NCI-H2196 (cell line): ENCODE measurements at regions not wholly inside any gene's neighbourhood (a gene's known extent, or its start where the extent isn't known, plus 50 kb on each side); places are given as distances from the start of the nearest gene placed in this dataset.

Source experiments
- DNase-seq: peaks from one replicate; lab custom pipeline; 2025; ENCODE audit not compliant: unreplicated experiment; lab: John Stamatoyannopoulos, UW

DNA sequence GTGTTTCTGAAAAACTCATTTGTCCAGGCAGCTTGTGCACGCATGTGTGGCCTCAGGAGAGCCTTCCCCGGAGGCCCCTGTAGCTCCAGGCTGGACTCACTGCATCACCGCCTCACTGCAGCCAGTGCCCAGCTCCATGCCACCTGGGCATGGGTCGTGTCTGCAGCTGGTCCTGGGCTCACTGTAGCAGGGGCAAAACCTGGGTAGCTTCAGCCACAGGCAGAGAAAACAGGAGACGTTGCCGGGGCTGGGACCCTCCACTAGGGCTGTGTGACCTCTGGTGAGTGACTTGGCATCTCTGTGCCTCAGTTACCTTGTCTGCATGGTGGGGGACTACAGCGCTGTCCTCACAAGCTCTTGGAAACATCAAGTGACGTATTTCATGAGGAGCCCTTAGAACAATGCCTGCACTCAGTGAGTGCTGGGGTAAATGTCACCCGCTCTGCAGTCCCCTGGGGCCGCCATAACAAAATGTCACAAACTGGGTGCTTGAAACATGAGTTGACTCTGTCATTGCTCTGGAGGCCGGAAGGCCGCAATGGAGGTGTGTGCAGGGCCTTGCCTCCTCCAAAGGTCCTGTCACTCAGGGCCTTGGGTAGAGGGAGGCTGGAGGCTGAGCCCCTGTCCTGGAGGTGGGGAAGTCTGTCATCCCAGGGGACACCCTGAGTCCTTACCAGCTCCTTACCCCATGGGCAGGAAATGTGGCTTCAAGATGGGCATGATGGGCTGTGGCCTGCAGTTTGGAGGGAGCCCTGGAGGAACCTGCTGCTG lies 488.7 kb downstream of the TBC1D22A start:
- DNase-seq: no peak

DNA sequence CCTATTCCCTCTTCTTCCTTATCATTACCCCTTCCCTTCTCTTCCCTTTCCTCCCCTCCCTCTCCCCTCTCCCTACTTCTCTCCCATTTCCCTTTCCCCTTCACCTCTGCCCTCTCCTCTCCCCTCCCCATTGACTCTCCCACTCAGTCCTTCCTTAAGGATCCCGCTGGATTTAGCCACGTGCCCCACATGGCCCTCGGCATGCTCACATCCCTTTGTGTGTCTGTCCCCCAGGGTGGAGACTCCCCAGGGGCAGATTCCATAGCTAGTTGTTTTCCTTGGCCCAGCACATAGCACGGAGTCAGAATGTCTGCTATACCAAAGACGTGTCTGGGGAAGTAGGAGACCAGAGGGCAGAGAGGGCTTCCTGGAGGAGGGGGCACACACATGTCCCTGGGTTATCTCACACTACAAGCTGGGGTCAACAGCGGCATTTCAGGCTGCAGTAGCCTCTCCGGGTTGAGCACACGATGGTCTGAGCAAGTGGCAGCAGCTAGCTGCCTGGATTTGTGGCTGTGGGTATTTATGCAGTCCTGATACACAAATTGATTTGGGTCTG lies 487.0 kb downstream of the TBC1D22A start:
- DNase-seq: no peak

DNA sequence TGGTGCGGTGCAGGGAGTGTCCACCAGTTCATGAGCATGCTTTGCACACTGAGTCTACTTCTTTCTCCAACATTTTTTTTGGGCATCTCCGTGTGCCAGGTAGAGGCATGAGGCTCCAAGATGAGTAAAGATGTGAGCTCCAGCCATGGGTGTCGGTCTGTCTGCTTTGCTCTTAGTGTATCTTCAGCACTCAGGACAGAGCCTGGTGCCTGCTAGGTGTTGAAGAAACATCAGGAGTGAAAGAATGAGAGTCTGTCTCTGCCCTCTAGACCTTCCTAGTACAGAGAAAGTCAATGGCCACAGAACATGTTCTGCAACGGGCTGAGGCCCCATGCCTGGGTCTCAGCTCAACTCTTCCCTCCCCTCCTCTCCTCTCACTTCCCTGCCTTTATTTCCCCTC lies 486.5 kb downstream of the TBC1D22A start:
- no peak for DNase-seq

DNA sequence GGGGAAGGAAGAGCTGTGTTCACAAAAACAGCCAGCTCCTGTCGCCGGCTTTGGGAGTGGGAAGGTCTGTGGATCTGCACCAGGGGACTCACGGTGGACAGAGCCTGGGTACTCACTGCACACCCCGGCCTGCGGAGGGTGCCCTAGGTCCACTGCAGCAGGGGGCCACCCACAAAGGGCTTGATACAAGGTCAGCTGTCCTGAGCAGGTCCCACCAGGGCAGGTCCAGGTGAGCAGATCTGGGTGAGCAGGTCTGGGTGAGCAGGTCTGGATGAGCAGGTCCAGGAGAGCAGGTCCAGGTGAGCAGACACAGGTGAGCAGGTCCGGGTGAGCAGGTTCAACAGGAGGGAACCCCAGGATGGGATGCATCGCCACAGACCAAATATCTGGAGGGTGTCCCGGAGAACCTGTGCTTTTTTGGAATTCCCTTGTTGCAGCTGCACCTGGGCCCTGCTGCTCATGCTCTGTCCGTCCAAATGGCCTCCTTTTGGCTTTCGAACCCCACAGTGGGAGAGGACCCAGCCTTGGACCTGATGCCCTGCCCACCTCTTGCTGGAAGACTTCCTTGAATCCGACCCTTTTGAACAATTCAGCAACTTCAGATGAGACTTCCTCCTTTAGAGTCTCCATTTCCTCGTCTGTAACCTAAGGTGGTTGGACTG lies 485.3 kb downstream of the TBC1D22A start:
- no peak for DNase-seq

DNA sequence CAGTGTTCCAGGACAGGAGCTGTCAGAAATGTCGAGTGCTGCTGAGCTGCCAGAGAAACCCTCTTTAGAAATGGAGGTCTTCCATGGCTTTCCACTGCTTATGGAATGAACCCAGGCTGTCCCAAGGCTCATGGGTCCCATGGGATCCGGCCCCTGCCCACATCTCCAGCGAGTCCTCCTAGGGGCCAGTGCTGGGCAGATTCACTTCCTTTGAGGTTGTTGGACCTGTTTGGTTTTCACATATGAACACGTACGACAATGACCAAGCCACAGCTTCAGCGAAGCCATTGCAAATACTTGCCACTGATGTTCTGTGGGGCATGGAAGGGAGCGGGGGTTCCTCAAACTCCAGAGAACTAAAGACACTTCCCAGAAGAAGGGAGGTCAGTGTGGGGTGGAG lies 483.3 kb downstream of the TBC1D22A start:
- DNase-seq: no peak

DNA sequence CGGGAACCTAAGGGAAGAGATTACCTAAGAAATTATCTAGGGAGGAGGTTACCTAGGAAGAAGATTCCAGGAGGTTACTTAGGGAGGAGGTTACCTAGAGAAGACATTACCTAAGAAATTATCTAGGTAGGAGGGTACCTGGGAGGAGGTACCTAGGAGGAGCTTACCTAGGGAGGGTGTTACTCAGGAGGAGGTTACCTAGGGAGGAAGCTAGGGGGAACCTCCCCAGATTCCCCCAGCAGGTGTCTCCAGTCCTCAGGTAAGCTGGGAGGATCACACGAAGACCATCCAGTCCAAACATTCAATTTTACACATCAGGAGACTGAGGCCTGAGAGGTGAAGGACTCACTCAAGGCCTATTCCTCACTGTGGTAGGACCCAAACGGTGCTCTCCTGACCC lies 482.8 kb downstream of the TBC1D22A start:
- DNase-seq: no peak

DNA sequence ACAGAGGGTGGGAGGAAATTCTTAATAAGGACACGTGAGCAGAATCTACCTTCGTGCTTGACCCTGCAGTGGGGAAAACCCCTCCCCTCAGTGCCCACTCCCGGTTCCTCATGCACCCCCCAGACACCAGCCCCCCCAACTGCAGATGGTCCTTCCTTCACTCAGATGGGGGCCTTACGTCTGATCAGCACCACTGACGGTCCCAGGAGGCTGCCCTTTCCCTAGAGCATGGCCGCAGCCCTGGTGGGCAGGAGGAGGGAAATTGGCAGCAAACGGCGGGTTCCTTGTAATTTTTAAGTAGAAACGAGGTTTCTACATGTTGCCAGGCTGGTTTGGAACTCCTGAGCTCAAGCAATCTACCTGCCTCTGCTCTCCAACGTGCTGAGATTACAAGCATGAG lies 477.7 kb downstream of the TBC1D22A start:
- no peak for DNase-seq

DNA sequence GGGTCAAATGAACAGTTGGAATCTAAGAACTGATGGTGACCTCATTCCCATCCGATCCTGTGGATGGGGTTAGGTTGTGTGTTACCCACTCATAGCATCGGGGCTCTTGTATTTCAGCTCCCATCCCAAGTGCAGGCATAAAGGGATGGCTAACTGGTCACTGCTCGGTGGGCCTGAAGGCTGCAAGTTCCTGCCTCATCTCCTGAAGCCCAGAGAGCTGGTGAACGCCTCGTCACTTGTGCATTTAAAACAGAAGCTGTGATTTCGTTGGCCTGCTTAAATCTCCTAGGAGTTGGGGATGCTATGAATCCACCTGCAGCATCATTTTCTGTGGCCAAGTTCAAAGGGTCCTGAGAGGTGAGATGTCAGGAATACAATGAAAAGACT lies 477.0 kb downstream of the TBC1D22A start:
- DNase-seq: no peak

DNA sequence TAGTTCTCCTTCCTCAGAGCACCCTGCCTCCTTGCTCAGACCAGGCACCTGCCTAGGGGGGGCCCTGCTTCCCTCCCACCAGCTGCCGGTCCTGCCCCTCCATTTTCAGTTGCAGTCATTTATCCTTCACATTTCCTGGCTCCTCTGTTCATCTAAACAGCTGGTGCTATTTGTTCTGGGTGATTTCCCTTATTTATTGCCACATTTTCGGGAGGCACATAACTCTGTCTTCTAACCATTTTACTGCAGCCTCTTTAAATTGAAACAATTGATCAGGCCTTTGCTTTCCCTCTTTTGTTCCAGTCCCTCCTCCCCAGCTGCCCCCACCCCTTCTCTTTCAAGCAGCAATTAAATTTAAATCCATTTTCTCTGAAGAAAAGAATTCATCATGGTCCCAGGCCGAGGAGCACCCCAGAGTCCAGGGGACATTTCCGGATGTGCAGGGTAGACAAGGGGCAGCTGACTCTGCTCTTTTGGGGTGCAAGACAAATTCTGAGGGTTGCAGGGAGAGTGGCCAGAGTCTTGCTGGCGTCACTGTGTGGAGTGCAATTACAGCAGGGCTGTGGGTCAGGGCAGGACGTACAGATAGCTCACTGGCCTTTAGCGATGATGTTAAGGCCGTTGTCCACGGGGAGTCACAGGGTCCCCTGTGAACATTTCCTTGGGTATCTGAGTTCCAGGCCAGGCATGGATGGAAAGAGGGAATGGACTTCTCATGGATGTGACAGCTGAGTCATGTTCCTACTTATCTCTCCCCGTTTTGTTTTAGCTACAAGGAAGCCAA lies 476.4 kb downstream of the TBC1D22A start:
- DNase-seq: no peak

DNA sequence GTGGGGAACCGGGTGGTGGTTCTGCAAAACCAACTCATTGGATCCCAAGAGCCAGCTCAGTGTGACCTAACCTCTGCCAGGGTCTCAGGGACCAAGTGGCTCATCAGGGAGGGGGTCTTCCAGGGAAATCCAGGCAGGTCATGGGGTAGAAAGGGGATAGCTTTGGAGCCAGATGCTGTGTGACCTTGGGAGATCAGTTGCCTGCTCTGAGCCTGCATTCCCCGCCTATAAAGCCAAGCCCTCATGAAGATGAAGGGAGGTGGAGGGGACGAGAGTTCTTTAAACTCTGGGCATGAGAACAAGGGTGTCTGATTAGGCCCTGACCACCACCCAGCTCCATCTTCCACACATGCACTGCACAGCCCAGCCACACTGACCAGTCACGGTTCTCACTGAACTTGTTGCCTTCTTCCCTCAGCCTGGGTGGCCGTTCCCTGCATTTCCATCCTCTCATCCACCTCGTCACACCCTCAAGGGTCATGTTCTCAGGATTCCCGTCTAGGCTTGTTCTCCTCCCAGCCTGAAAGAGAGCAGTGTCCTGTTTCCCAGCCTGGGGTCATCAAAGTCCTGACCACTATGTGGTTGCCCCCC lies 475.5 kb downstream of the TBC1D22A start:
- no peak for DNase-seq

DNA sequence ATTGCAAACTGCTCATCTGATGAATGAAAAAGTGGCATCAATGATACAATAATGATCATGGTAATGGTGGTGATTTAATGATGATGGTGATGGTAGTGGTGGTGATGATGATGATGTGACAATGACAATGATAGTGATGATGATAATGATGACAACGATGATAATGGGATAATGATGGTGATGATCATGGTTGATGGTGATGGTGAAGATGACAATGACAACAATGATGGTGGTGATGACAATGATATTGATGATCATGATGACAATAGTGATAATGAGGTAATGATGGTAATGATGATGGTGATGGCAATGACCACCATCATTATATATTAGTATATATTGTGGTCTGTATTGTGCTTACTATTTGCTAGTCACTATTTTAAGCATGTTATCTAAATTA lies 474.3 kb downstream of the TBC1D22A start:
- no peak for DNase-seq

DNA sequence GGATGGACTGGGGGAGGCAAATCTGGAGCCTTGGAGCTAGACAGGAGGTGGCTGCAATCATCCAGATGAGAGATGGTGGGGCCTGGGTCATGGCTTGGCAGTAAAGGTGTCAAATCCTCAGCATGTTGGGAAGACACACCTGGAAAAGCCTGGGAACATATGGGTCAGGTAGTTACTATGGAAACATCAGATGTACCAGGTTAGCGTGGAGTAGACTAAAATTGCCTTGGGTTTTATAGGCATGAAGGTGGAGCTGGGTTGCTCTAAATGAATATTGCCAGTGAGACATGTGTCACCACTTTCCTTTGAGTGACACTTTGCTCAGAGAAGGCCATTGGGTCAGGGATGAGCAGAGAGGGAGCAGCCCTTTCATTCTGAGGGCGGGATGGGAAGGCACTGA lies 473.7 kb downstream of the TBC1D22A start:
- no peak for DNase-seq

DNA sequence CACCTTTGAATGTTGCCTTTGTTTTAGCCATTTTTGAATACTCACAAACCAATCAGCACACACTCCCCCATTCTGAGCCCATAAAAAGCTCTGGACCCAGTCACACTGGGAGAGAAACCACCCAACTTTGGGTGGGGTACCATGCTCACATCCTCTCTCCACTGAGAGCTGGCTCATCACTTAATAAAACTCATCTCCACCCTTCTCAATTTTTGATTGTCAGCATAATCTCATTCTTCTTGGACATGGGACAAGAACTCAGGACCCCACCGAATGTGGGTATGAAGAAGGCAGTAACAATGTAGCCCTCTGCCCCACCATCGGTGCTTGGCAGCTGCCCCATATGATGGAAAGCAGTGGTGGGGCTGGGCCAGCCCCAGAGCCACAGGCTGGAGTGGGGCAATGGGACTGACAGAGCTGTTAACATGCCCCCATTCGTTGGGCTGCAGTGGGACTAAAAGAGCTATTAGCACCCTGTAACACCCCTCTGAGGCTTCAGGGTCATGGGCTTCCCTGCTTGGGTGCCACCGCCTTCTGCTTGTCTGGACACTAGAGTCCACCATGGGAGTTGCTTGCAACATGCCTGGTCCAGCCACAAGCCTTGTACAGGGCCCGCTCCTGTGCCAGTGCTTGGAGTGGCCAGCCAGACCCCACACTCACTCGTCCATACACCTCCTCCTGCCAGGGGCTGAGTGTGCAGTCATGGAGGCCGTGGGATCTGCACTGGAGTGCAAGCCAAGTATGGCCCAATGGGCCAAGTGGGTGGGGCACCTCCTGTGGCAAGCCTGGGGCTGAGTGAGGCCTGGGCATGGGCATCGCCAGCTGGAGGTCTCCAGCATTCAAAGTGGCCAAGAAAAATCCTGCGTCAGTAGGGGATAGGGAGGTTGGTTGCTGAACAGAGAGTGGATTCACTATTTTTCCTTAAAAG lies 471.1 kb downstream of the TBC1D22A start:
- no peak for DNase-seq

DNA sequence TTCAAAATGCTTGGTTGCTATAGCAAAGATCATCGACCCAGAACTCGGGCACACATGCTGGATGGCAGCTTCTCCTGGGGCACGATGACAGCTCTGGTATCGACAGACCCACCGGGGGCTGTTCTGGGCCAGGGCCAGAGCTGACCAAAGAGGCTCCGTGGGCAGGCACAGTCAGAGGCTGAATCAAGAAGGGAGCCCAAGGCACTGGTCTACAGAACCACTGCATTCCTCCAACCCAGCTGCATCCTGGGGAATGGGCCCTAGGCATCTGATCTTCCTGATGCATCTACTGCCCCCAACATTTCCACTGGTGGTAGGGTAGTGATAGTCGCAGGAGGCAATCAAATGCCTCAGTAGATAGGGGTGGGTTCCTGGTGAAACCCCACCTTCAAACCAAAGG lies 470.3 kb downstream of the TBC1D22A start:
- DNase-seq: no peak

DNA sequence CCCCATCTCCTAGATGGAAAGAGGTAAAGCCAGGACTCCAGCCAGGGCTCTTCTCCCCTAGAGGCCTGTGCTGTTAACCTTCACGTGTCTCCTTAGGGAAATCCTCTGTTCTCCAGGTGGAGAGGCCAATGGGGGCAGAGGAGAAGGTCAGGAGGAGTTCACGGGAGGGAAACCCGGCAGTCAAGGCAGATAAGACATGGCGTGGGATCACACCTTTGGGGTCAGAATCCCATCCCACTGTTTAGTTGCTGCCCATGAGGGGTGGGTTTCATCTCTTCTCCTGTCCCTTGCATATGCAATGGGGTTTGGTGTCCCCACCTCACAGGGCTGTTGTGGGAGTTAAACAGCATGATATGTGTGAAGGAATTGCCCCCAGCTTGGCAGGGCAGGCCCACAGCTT lies 469.7 kb downstream of the TBC1D22A start:
- no peak for DNase-seq

DNA sequence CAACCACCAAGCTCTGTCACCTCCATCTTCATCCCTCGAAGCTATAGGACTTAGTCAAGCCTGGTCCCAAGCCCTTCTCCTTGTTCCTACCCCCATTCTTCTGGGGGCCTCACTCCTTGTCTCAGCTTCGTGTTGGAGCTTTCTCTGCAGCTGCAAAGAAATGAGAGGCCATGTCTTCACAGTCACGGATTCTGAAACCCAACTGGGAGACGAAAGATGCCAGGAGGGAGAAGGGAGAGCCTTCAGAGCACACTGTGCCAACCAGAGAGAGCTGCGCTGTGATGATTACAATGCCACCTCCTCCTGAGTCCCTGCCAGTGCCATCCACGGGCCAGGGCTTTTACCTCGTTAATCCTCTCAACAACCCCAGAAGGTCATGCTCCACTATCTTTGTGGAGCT lies 469.3 kb downstream of the TBC1D22A start:
- DNase-seq: no peak

DNA sequence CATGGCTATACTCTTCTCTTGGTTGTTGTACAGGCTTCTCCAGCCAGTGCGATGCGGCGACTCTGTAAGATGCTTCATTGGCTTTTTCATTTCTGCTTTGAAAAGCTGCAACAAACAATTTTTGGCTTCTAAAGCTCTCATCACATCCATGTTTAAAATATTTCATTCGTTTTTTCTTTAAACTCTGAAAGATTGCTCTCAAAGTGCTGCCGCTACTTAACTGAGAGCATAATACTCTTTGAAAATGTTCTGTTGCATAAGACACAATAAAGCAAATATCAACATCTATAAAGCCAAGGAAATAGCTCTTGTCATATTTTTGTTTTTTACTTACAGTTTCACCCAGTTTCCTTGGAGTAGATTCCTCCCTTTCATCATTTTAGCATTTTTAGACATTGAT lies 468.3 kb downstream of the TBC1D22A start:
- DNase-seq: no peak

DNA sequence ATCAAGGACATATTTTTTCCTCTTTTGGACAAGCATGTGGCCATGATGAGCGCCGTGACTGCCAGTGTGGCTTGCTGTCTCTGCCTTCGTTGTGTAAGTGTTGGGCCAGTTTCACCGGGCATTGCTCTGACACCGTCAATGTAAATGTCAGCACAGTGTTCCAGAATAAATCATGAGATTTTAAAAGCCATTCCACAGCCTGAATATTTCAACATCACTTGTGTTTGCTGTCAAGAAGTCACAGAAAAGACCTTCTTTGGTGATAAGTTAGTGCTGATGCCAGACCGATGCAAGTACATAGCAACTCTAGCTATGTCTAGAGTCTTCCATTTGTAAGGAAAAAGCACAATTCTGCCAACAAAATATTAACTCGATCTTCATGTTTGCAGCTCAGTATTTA lies 467.8 kb downstream of the TBC1D22A start:
- DNase-seq: no peak

DNA sequence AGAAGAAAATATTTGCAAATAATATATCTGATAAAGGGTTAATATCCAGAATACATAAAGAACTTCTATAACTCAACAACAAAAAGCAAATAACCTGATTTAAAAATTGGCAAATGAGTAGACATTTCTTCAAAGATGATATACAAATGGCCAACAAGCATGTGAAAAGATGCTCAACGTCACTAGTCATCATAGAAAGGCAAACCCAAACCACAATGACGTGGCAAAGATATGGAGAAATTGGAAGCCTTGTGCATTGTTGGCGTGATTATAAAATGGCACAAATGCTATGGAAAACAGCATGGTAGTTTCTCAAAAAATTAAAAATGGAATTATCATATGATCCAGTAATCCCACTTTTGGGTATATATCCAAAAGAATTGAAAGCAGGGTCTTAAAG lies 466.3 kb downstream of the TBC1D22A start:
- DNase-seq: no peak

DNA sequence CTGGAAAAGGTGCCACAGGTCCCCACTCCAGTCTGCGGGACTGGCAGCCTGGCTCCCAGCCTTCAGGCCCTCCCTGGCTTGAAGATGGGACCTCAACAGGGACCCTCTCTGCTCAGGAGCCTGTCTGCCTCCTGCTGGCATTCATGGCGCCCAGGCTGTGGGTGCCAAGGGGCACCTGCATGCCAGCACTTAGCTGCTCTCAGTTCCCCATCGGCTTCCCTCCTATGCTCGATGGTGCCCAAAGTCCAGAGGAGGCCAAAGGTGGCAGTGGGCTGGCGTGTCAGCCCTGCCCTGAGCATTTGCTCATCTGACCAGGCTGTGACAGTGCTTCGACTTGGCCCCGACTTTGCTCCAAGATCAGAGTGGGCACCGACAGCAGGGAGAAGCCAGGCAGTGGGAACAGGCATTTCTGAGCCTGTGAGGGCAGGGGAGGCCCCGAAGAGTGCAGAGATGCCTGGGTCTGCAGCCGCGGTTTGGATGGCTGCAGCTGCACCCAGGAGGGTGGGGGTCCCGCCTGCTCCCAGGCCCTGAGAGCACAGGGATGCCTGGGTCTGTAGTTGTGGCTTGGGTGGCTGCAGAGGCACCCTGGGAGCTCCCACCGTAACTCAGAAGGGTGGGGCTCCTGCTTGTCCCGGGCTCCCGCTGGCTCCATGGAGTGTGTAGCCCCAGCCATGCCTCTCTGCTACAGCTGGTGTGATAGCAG lies 463.6 kb downstream of the TBC1D22A start:
- no peak for DNase-seq
